HUES48 (cell line): ENCODE measurements at regions not wholly inside any gene's neighbourhood (a gene's known extent, or its start where the extent isn't known, plus 50 kb on each side); places are given as distances from the start of the nearest gene placed in this dataset.

Experiments
- H3K27ac ChIP-seq: one replicate; pipeline ENCODE4 v1.7.0; 2013; ENCODE audit warnings: low read depth, low read length, inconsistent platforms
- H3K27me3 ChIP-seq: 2 replicates; pipeline ENCODE4 v1.6.1; 2013; ENCODE audit warnings: mild to moderate bottlenecking, low read length; ENCODE audit not compliant: control insufficient read depth, insufficient read depth
- H3K36me3 ChIP-seq: 2 replicates; pipeline ENCODE4 v1.6.1; 2013; ENCODE audit warnings: low read length; ENCODE audit not compliant: control insufficient read depth, insufficient read depth
- H3K4me1 ChIP-seq: 2 replicates; pipeline ENCODE4 v1.6.1; 2013; ENCODE audit warnings: mild to moderate bottlenecking, low read length; ENCODE audit not compliant: control insufficient read depth, insufficient read depth
- H3K4me3 ChIP-seq: 2 replicates; pipeline ENCODE4 v1.5.1; 2013; ENCODE audit warnings: mild to moderate bottlenecking, low read depth, low read length
- H3K9ac ChIP-seq: 2 replicates; pipeline ENCODE4 v1.6.1; 2013; ENCODE audit warnings: mild to moderate bottlenecking, low read depth, low read length, moderate library complexity
- H3K9me3 ChIP-seq: 2 replicates; pipeline ENCODE4 v1.6.1; 2013; ENCODE audit warnings: low read length; ENCODE audit not compliant: control insufficient read depth, insufficient read depth

DNA sequence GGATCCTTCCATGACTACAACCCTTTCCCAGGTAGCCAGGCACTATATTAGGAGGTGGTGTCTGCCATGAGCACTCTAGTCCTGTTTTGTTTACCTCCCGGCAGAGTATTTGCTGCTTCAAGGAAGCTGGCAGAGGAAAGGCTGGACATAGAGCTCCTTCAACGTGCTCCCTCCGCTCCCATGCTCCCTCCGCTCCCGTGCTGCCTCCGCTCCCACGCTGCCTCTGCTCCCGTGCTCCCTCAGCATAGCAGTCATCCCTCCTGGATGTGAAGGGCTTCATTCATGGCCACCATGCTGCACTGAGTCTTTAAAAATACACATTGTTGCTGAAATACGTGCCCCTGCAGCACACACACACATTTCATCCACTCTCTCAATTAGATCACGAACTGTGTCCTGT, 181.9 kb upstream of the MYT1L start:
- Histone ChIP-seq H3K4me3 (no peak overlapping the region), H3K27me3 (no peaks in the 10 kb centered on the region), H3K36me3 (no peaks in the 10 kb centered on the region), H3K4me1 (no peaks in the 10 kb centered on the region), H3K9ac (no peak overlapping the region), H3K9me3 (0 out of 2 replicates have a peak, but pooled peaks cover 3% of the 10 kb centered on the region), H3K27ac (no peak overlapping the region)

DNA sequence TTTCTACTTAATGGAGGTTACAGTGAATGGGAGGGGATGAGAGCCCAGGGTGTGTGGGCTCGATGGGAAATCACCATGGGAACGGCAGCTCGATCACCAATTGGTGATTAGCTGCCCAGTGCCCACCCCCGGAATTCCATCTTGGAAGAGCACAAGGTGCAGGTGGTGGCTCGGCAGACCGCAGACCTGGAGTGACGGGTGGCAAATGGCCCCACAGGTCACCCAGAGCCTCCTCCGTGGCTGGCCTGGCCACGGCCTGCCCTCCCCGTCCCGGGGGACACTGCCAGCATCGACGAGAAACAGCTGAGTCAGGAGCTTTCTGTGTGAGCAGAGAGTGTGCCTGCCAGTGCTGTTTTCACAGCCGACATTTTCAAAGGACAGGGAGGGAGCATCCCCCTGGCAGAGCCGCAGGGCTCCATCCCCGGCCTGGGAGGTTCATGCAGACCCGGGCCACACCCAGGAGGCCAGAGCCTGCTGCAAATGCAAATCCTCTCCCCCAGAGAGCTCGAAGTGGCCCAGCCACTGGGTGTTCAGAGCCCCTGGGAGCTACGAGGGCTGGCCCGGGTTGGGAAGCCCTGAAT, 176.4 kb upstream of the MYT1L start:
- no peaks in the 10 kb centered on the region for H3K27me3 ChIP-seq
- no peak overlapping the region for H3K9ac ChIP-seq
- H3K36me3 ChIP-seq = no peaks in the 10 kb centered on the region
- H3K9me3 ChIP-seq = peaks cover 18% of the 10 kb centered on the region
- H3K4me3 ChIP-seq = no peak overlapping the region
- H3K27ac ChIP-seq = no peak overlapping the region
- no peaks in the 10 kb centered on the region for H3K4me1 ChIP-seq

DNA sequence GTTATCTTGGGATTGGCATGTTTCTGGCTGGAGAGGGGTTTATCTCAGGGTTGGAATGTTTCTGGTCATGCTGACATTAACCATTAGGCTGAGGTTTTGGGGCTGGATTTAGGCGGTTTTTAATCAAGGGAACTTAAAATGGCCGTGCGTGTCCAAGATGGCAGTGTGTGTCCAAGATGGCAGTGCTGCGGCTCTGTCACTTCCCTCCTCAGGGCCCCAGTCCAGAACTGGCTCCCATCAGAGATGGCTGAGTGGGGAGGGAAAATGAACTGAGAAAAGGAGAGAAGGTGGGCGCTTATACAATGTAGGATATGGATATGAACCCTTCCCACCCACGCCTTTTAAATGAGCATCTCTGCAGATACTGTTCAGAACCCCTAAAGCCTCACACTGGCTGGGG, 175.5 kb upstream of the MYT1L start:
- H3K9ac ChIP-seq = no peak overlapping the region
- no peak overlapping the region for H3K27ac ChIP-seq
- peaks cover 18% of the 10 kb centered on the region for H3K9me3 ChIP-seq
- no peaks in the 10 kb centered on the region for H3K27me3 ChIP-seq
- no peaks in the 10 kb centered on the region for H3K36me3 ChIP-seq
- H3K4me1 ChIP-seq = no peaks in the 10 kb centered on the region
- H3K4me3 ChIP-seq = no peak overlapping the region

DNA sequence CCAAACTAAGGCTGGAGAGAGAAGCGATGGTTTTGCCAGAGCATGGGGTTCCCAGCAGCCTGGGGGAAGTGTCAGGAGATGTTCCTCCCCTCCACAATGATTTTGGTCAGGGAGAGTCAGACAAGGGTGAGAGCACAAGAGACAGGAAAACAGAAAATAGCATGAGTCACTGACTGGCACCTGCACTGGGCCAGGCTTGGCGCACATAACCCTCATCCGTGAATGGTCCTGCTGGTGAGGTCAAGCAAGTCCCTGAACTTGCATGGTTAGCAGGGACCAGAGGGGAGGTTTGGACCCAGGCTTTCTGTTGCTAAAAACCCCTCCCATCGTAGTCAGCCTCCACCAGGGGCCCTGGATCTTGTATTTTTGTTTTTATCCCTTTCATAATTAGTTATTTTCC, 174.5 kb upstream of the MYT1L start:
- H3K4me3 ChIP-seq = no peak overlapping the region

DNA sequence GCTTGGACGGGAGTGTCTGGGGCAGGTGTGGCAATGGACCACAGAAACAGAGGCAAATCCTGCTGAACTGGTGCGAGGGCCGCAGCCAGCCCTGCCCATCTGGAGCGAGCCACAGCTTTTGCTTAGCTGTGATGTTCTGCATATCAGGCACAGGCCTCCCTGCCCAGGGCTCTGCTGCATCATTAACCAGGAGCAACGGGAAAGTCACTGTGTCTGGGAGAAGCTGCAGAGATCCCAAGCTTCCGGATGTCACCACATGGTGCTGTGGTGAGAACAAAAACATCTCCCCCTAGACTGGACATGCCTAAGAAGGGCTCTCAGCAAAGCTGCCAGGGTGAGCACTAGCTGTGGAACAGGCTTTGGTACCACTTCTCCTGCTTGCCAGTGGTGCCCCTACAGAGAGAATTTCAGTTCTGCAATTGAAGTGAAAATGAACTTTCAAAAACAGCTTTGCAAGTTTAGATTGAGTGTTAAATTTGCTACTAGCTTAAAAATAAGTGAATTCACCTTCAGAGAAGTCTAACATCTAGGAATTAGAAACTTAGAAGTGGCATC, 172.9 kb upstream of the MYT1L start:
- Histone ChIP-seq H3K4me1 (no peaks in the 10 kb centered on the region), H3K27ac (no peak overlapping the region), H3K4me3 (no peak overlapping the region), H3K36me3 (no peaks in the 10 kb centered on the region), H3K9me3 (peaks cover 16% of the 10 kb centered on the region), H3K9ac (no peak overlapping the region), H3K27me3 (no peaks in the 10 kb centered on the region)

More for the DNA sequence above, 174.5 kb upstream of the MYT1L start:
- Histone ChIP-seq H3K9ac (no peak overlapping the region), H3K36me3 (no peaks in the 10 kb centered on the region), H3K27me3 (no peaks in the 10 kb centered on the region), H3K9me3 (peaks cover 18% of the 10 kb centered on the region), H3K27ac (no peak overlapping the region), H3K4me1 (no peaks in the 10 kb centered on the region)

DNA sequence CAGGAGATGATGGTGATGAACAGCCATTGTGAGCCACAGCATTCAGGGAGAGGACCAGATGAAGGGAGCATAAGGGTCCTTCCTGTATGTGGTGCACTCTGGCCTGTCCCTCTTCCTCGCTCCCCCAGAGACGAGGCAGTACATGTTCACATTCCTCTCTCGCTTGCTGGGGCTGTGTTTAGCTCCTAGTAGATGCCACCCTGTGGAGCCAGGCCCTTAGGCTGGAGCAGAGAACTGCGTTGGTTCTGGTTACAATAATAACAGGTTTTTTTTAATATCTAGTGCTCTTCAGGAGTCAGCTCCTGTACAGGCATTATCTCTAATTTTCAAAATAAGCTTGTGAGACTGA, 171.1 kb upstream of the MYT1L start:
- Histone ChIP-seq H3K9me3 (peaks cover 16% of the 10 kb centered on the region), H3K36me3 (no peaks in the 10 kb centered on the region), H3K9ac (no peak overlapping the region), H3K4me3 (no peak overlapping the region), H3K27me3 (no peaks in the 10 kb centered on the region), H3K27ac (no peak overlapping the region), H3K4me1 (no peaks in the 10 kb centered on the region)

DNA sequence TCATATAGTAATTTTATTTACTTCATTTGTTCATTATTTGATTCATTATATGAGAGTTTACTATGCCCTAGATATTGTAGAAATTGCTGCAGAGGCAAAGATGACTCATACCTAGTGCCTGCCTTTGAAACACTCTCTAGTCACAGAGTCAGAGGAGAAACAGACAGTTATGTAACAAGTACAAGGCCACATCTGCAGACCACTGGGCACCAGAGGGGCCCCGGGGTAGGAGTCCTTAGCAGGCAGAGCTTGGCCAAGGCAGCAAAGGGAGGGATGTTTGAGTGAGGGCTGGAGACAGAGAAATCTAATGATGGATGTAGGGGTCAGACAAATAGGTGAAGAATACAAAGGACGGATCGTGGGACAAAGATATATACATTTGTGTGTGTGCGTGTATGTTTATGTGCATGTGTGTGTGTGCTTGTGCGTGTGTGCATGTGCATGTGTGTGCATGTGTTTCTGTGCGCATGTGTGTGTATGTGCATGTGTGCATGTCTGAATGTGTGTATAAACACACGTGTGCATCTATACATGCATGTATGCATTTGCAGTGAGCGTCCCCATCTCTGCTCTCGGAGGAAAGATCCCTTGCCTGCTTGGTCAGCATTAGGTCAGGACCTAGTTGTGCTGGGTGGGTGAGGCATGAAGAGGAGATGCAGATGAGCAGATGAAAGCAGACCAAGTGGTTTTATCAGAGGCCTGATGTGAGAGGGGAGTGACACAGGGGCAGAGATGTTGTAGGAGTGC, 170.6 kb upstream of the MYT1L start:
- no peaks in the 10 kb centered on the region for H3K36me3 ChIP-seq
- H3K9ac ChIP-seq = no peak overlapping the region
- peaks cover 13% of the 10 kb centered on the region for H3K9me3 ChIP-seq
- H3K27ac ChIP-seq = no peak overlapping the region
- H3K4me1 ChIP-seq = no peaks in the 10 kb centered on the region
- H3K4me3 ChIP-seq = no peak overlapping the region
- H3K27me3 ChIP-seq = no peaks in the 10 kb centered on the region

DNA sequence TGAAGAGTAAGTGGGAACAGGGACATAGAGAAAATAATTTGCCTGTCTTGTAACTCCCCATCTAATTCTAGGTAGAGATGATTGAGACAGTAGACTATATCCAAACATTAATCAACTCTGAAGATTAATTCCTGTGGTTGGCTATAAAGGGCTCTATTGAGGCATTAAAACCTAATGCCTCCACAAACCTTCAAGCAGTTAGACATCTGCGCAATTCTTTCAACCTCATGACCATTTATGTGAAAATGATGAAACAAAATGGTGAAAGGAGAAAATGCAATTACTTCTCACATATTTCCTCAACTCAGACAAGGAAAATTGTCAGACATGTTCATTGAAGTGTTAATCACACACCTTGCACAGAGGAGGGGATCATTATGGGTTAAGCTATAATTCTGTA, 164.5 kb upstream of the MYT1L start:
- Histone ChIP-seq H3K4me3 (no peak overlapping the region), H3K36me3 (no peaks in the 10 kb centered on the region), H3K27ac (no peak overlapping the region), H3K4me1 (no peaks in the 10 kb centered on the region), H3K9me3 (no peaks in the 10 kb centered on the region), H3K27me3 (no peaks in the 10 kb centered on the region), H3K9ac (no peak overlapping the region)

DNA sequence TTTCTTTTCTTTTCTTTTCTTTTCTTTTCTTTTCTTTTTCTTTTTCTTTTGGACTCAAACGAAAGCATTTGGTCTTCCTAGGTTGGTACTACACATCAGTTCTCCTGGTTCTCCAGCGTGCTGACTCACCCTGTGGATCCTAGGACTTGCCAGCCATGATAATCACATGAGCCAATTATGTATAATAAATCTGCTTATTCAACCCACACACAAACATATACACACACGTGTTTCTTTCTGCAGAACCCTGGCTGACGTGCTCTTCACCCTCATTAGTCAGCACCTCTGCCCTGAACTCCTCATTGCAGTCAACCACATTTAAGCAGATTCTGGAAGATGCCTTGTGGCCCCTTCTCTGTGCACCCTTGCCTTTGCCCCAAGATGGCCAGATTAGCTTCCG, 162.4 kb upstream of the MYT1L start:
- H3K27me3 ChIP-seq = no peaks in the 10 kb centered on the region
- H3K9me3 ChIP-seq = no peaks in the 10 kb centered on the region
- no peak overlapping the region for H3K4me3 ChIP-seq
- H3K27ac ChIP-seq = no peak overlapping the region
- H3K4me1 ChIP-seq = no peaks in the 10 kb centered on the region
- no peak overlapping the region for H3K9ac ChIP-seq
- no peaks in the 10 kb centered on the region for H3K36me3 ChIP-seq

DNA sequence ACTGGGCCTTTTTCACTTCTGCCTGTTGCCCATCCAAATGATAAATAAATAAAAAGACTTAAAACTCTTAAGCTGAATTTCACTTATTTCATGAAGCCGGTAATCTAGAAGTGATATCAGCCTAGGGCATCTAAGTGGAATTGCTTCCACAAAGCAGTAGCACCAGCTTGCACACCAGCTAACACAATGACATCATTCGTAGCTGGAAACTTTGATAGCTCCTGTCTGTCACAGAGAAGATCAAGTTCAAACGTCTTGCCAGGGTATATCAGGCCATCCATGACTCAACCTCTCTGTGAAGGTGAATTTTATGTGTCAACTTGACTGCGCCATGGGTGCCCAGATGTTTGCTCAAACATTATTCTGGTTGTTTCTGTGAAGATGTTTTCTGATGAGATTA, 161.7 kb upstream of the MYT1L start:
- H3K4me3 ChIP-seq = no peak overlapping the region
- no peaks in the 10 kb centered on the region for H3K27me3 ChIP-seq
- no peaks in the 10 kb centered on the region for H3K36me3 ChIP-seq
- H3K9ac ChIP-seq = no peak overlapping the region
- H3K27ac ChIP-seq = no peak overlapping the region
- H3K4me1 ChIP-seq = no peaks in the 10 kb centered on the region
- H3K9me3 ChIP-seq = no peaks in the 10 kb centered on the region

DNA sequence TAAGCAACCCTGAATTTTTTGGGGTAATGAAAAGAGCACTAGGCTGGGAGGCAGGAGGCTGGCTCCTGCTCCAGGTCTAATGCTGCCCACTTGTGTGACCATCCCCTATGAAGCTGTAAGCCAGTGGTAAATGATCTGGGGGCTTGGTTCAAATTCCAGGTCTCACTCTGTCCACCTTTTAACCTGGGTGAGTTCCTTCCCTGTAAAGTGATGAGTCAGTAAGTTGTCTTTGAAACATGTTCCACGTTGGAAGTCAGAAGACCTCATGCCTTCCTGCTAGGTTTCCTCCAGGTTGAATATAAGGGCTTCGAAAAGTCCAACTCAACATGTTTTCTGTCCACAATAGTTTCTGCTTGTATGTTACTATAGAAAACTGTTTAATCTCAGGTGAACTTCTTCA, 160.9 kb upstream of the MYT1L start:
- no peaks in the 10 kb centered on the region for H3K27me3 ChIP-seq
- H3K9me3 ChIP-seq = no peaks in the 10 kb centered on the region
- H3K4me3 ChIP-seq = no peak overlapping the region
- H3K27ac ChIP-seq = no peak overlapping the region
- H3K36me3 ChIP-seq = no peaks in the 10 kb centered on the region
- no peaks in the 10 kb centered on the region for H3K4me1 ChIP-seq
- H3K9ac ChIP-seq = no peak overlapping the region
